ENCODE measurements at regions not wholly inside any gene's neighbourhood (a gene's known extent, or its start where the extent isn't known, plus 50 kb on each side); places are given as distances from the start of the nearest gene placed in this dataset.
"Not testable (repeated sequence)": the region's sequence is repeated elsewhere in the genome, so short reads cannot be mapped to it uniquely, and the experiment has no call there.

GRCh38 chr1:47491341-47491753 is 53.5 kb downstream of the FOXD2 start:
- DNase-seq (ENCODE audit: low spot score), result no peak

- no peak for DNase-seq (ENCODE audit: low spot score)
Measured at GRCh38 chr1:47495176-47495713, 57.4 kb downstream of the FOXD2 start.

GRCh38 chr1:47498551-47498950 is 60.7 kb downstream of the FOXD2 start:
- DNase-seq (ENCODE audit: low spot score), result no peak

GRCh38 chr1:47501069-47501468 is 63.2 kb downstream of the FOXD2 start:
- DNase-seq (ENCODE audit: low spot score), result no peak

- no peak for DNase-seq (ENCODE audit: low spot score)
Measured at GRCh38 chr1:47502746-47503370, 65.0 kb downstream of the FOXD2 start.

GRCh38 chr1:47504840-47505239 is 67.0 kb downstream of the FOXD2 start:
- not testable (repeated sequence) for DNase-seq (ENCODE audit: low spot score)

GRCh38 chr1:47505267-47505666 is 67.4 kb downstream of the FOXD2 start:
- DNase-seq (ENCODE audit: low spot score), result no peak

GRCh38 chr1:47506053-47506452 is 68.2 kb downstream of the FOXD2 start:
- DNase-seq (ENCODE audit: low spot score), result no peak

- DNase-seq (ENCODE audit: low spot score), result no peak
Measured at GRCh38 chr1:47507144-47507543, 69.3 kb downstream of the FOXD2 start.

- DNase-seq (ENCODE audit: low spot score), result peak; percentile 55
Measured at GRCh38 chr1:47507881-47508701, 70.2 kb downstream of the FOXD2 start.

GRCh38 chr1:47508702-47509431 is 71.0 kb downstream of the FOXD2 start:
- DNase-seq (ENCODE audit: low spot score), result peak; percentile 59

GRCh38 chr1:47510282-47510811 is 72.5 kb downstream of the FOXD2 start:
- DNase-seq (ENCODE audit: low spot score), result no peak

- DNase-seq (ENCODE audit: low spot score), result no peak
Measured at GRCh38 chr1:47511825-47512224, 74.0 kb downstream of the FOXD2 start.

GRCh38 chr1:47513393-47513792 is 75.5 kb downstream of the FOXD2 start:
- no peak for DNase-seq (ENCODE audit: low spot score)

- DNase-seq (ENCODE audit: low spot score), result no peak
Measured at GRCh38 chr1:47514229-47514628, 76.4 kb downstream of the FOXD2 start.

- DNase-seq (ENCODE audit: low spot score), result peak; percentile 69
Measured at GRCh38 chr1:47515164-47515789, 77.4 kb downstream of the FOXD2 start.

- no peak for DNase-seq (ENCODE audit: low spot score)
Measured at GRCh38 chr1:47517946-47518345, 80.1 kb downstream of the FOXD2 start.

GRCh38 chr1:47519491-47519890 is 81.6 kb downstream of the FOXD2 start:
- no peak for DNase-seq (ENCODE audit: low spot score)

GRCh38 chr1:47519971-47520370 is 82.1 kb downstream of the FOXD2 start:
- no peak for DNase-seq (ENCODE audit: low spot score)

GRCh38 chr1:47521034-47521881 is 83.4 kb downstream of the FOXD2 start:
- no peak for DNase-seq (ENCODE audit: low spot score)

Data from HuH-7 (cell line).